Keratinocyte (primary cell): ENCODE measurements at regions not wholly inside any gene's neighbourhood (a gene's known extent, or its start where the extent isn't known, plus 50 kb on each side); places are given as distances from the start of the nearest gene placed in this dataset.

Source experiments
- DNase-seq: peaks from one replicate; pipeline ENCODE4 v3.0.0-alpha.2; 2011; ENCODE audit warnings: low read depth, missing footprints, low spot score
- FAIRE-seq: peaks from 2 replicates; lab custom pipeline; 2011; peaks lifted over from hg19 to GRCh38; lab: Jason Lieb, UNC
- H2AFZ ChIP-seq: 2 replicates; pipeline ENCODE4 v1.6.0; 2012; ENCODE audit warnings: low read length, control low read depth, inconsistent platforms; ENCODE audit not compliant: control insufficient read depth
- H3K27ac ChIP-seq: 2 replicates; pipeline ENCODE4 v1.5.1; 2011; ENCODE audit warnings: low read length; ENCODE audit not compliant: control insufficient read depth, insufficient read depth
- H3K27me3 ChIP-seq: 3 replicates; pipeline ENCODE4 v1.6.0; 2011; ENCODE audit warnings: low read length; ENCODE audit not compliant: control insufficient read depth, insufficient read depth; ENCODE audit errors: extremely low read depth
- H3K36me3 ChIP-seq, 2 experiments: 2 replicates in 1 of 2; 3 replicates in 1 of 2; pipeline ENCODE4 v1.5.1; 2011; ENCODE audit warnings: low read length in 2 of 2, mild to moderate bottlenecking in 1 of 2; ENCODE audit not compliant: control insufficient read depth in 2 of 2, insufficient read depth in 2 of 2; ENCODE audit errors: extremely low read depth in 1 of 2
- H3K4me1 ChIP-seq: 3 replicates; pipeline ENCODE4 v1.5.1; 2011; ENCODE audit warnings: low read length; ENCODE audit not compliant: control insufficient read depth, insufficient read depth; ENCODE audit errors: extremely low read depth
- H3K4me2 ChIP-seq: 3 replicates; pipeline ENCODE4 v1.6.0; 2011; ENCODE audit warnings: low read depth, low read length; ENCODE audit not compliant: control insufficient read depth, insufficient read depth; ENCODE audit errors: extremely low read depth
- H3K4me3 ChIP-seq, 3 experiments: fragments of 200-600 bp in 1 of 3; sonication (generic) in 1 of 3; 2 replicates in 2 of 3; 3 replicates in 1 of 3; pipeline ENCODE4 v1.5.1; 2011 to 2016; ENCODE audit warnings: low read length in 3 of 3, mild to moderate bottlenecking in 3 of 3, control low read depth in 2 of 3, inconsistent platforms in 1 of 3, low read depth in 1 of 3, mixed read lengths in 1 of 3, mixed run types in 1 of 3, moderate library complexity in 1 of 3; ENCODE audit not compliant: control insufficient read depth in 2 of 3, insufficient read depth in 2 of 3; ENCODE audit errors: extremely low read depth in 1 of 3
- H3K79me2 ChIP-seq: 2 replicates; pipeline ENCODE4 v1.6.0; 2012; ENCODE audit warnings: low read length; ENCODE audit not compliant: control insufficient read depth, insufficient read depth
- H3K9ac ChIP-seq: 3 replicates; pipeline ENCODE4 v1.6.0; 2011; ENCODE audit warnings: low read length; ENCODE audit not compliant: control insufficient read depth, insufficient read depth; ENCODE audit errors: extremely low read depth
- H3K9me1 ChIP-seq: 3 replicates; pipeline ENCODE4 v1.6.0; 2011; ENCODE audit warnings: low read length; ENCODE audit not compliant: control insufficient read depth, insufficient read depth; ENCODE audit errors: extremely low read depth
- H3K9me3 ChIP-seq: 2 replicates; pipeline ENCODE4 v1.5.1; 2012; ENCODE audit warnings: low read depth, low read length; ENCODE audit not compliant: control insufficient read depth
- H4K20me1 ChIP-seq: 3 replicates; pipeline ENCODE4 v1.6.0; 2011; ENCODE audit warnings: low read length; ENCODE audit not compliant: control insufficient read depth, insufficient read depth; ENCODE audit errors: extremely low read depth
- EZH2 ChIP-seq: IDR thresholded peaks from one replicate; pipeline ENCODE4 v1.6.1; 2012; ENCODE audit warnings: inconsistent platforms, mild to moderate bottlenecking, low read length, moderate library complexity
- dilution Hi-C: fragments of 300-500 bp; cut with MboI; formaldehyde crosslinking; loops from one replicate; pipeline ENCODE4 v1.7.0; 2020; ENCODE audit warnings: low sequenced_read_pairs; ENCODE audit not compliant: extremely low pct_ligation_motif_present
- TF ChIP-seq, protein P1 (sequence below), 3 experiments: IDR thresholded peaks in 1 of 3; conservative IDR thresholded peaks in 1 of 3; optimal IDR thresholded peaks in 1 of 3; 2 replicates in 2 of 3; 3 replicates in 1 of 3; pipeline versions ENCODE3 to v1.5.1; 2011; ENCODE audit warnings: low read length in 3 of 3, mild to moderate bottlenecking in 3 of 3, moderate library complexity in 2 of 3, control low read depth in 1 of 3, inconsistent platforms in 1 of 3; ENCODE audit not compliant: insufficient read depth in 2 of 3; ENCODE audit errors: extremely low read depth in 1 of 3

- H3K9me1 ChIP-seq, result no peaks in the 10 kb centered on the region
- FAIRE-seq, result no peak
- no peaks in the 10 kb centered on the region for H3K79me2 ChIP-seq
- H3K4me2 ChIP-seq, result no peak overlapping the region
- H3K4me1 ChIP-seq, result no peaks in the 10 kb centered on the region
- no peak overlapping the region for H3K9ac ChIP-seq
- no peaks in the 10 kb centered on the region for H3K9me3 ChIP-seq
- dilution Hi-C loops, result no loop called here
- no peaks in the 10 kb centered on the region for H3K36me3 ChIP-seq
- no peak for DNase-seq
- no peak overlapping the region for H3K4me3 ChIP-seq
- no peaks in the 10 kb centered on the region for H3K27me3 ChIP-seq
- H2AFZ ChIP-seq, result no peak overlapping the region
- H4K20me1 ChIP-seq, result no peaks in the 10 kb centered on the region
- no peak for TF ChIP-seq EZH2
- TF ChIP-seq, protein P1, sequence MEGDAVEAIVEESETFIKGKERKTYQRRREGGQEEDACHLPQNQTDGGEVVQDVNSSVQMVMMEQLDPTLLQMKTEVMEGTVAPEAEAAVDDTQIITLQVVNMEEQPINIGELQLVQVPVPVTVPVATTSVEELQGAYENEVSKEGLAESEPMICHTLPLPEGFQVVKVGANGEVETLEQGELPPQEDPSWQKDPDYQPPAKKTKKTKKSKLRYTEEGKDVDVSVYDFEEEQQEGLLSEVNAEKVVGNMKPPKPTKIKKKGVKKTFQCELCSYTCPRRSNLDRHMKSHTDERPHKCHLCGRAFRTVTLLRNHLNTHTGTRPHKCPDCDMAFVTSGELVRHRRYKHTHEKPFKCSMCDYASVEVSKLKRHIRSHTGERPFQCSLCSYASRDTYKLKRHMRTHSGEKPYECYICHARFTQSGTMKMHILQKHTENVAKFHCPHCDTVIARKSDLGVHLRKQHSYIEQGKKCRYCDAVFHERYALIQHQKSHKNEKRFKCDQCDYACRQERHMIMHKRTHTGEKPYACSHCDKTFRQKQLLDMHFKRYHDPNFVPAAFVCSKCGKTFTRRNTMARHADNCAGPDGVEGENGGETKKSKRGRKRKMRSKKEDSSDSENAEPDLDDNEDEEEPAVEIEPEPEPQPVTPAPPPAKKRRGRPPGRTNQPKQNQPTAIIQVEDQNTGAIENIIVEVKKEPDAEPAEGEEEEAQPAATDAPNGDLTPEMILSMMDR (optimal IDR thresholded peaks at IDR 0.05 in 1 of 3, IDR thresholded peaks at IDR 0.05 in 1 of 3, conservative IDR thresholded peaks at IDR 0.05 in 1 of 3; ENCODE audit: extremely low read depth in 1 of 3, insufficient read depth in 2 of 3, low read length in 3 of 3), result no peak
- no peak overlapping the region for H3K27ac ChIP-seq
Observed at GRCh38 chr15:54917312-54917711, 279.4 kb downstream of the RSL24D1 start.

DNA sequence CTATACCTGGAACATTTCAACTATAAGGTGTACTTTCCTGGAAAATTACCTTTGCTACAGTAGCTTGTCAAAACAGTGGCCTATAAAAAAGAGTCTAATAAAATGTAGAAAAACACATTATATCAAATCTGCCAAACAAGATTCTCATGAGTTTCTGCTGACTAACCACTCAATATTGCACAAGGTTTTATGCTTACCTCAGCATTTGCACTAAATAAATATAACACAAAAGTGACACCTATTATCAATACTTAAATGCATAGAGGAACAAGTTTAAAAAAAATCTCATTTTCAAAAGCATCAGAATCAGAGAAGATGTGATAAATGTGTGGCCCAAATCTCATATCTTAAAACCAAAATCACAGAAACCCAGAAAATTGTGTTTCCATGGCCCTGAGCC lies 281.4 kb downstream of the RSL24D1 start:
- H3K9ac ChIP-seq, result no peak overlapping the region
- DNase-seq (no peak), FAIRE-seq (no peak)
- H3K27ac ChIP-seq, result no peak overlapping the region
- H3K9me3 ChIP-seq, result no peaks in the 10 kb centered on the region
- H2AFZ ChIP-seq, result no peak overlapping the region
- no peaks in the 10 kb centered on the region for H4K20me1 ChIP-seq
- no peak overlapping the region for H3K4me2 ChIP-seq
- H3K9me1 ChIP-seq, result no peaks in the 10 kb centered on the region
- H3K4me1 ChIP-seq, result no peaks in the 10 kb centered on the region
- dilution Hi-C loops, result no loop called here
- no peaks in the 10 kb centered on the region for H3K27me3 ChIP-seq
- no peaks in the 10 kb centered on the region for H3K79me2 ChIP-seq
- H3K4me3 ChIP-seq, result no peak overlapping the region
- H3K36me3 ChIP-seq, result no peaks in the 10 kb centered on the region
- TF ChIP-seq EZH2, result no peak
- TF ChIP-seq, protein P1 (optimal IDR thresholded peaks at IDR 0.05 in 1 of 3, IDR thresholded peaks at IDR 0.05 in 1 of 3, conservative IDR thresholded peaks at IDR 0.05 in 1 of 3; ENCODE audit: extremely low read depth in 1 of 3, insufficient read depth in 2 of 3, low read length in 3 of 3), result no peak
